GM12875 (cell line): ENCODE measurements at regions not wholly inside any gene's neighbourhood (a gene's known extent, or its start where the extent isn't known, plus 50 kb on each side); places are given as distances from the start of the nearest gene placed in this dataset.

Experiments
- H3K4me3 ChIP-seq: one replicate; pipeline ENCODE4 v1.5.1; 2011; ENCODE audit warnings: low read depth, low read length, control low read depth
- CTCF ChIP-seq: IDR thresholded peaks from 2 replicates; pipeline ENCODE4 v1.5.1; 2011; ENCODE audit warnings: low read depth, mild to moderate bottlenecking, control low read depth, inconsistent platforms, low read length, moderate library complexity, borderline replicate concordance; ENCODE audit not compliant: insufficient read depth

DNA sequence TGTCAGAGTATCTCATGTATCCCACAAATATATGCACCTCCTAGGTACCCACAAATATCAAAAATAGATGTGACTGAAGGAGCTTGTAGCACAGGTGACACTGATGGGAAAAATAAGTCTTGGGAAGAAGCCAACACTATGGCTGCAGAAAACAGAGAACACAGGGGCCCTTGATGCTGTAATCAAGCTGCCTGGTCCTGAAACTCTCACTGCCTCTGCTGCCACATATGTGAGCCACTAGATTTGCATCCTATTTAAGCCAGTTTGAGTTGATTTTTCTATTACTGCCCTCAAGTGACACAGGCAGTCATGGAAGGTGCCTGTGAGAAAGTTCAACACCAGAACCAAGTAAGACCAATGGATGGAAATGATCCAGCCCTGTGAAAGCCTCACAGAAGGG lies 720.8 kb downstream of the UQCRFS1 start:
- no peak overlapping the region for H3K4me3 ChIP-seq
- TF ChIP-seq CTCF, result no peak

DNA sequence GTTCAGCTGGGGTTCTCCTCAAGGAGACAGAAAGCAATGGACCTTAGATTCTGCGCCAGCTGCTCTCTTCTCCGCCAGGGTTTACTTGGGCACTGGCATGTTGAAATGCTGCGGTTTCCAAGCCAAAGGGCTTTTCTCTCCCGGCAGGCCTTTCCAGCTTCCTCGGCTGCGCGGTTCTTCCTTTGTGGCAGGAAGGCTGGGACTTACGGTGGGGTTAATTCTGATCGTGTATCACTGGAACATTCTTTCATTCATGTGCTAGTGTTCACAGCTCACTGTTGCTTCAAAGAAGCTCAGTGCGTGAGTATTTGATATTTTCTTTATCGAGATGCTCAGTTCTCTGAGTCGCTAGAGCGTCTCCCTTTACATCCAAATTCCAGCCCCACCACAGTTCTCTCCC lies 723.2 kb downstream of the UQCRFS1 start:
- TF ChIP-seq CTCF, result no peak
- H3K4me3 ChIP-seq, result no peak overlapping the region

DNA sequence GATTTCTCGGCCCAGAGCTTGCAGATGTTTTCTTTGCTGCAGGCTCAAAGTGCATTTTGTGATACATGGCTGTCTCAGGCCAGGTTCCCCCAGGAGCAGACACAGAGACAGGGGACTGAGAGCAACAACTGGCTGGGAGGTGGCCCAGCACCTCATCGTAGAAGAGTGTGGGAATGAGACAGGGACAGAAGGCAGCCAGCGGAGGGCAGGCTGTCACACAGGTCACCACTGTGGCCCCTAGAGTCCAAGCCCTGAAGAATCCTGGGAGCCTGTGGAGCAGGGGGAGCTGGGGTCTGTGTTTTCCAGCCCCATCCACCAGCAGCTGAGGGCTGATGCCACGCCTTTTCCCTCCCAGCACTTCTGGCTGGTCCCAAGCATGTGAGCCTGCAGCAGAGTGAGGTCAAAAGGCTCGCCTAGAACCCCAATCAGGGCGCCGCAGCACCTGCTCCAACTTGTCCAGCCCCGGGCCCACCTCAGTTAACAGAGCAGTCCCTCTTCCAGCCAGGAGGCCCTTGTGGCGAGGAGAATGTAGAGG lies 723.8 kb downstream of the UQCRFS1 start:
- no peak for TF ChIP-seq CTCF
- no peak overlapping the region for H3K4me3 ChIP-seq

DNA sequence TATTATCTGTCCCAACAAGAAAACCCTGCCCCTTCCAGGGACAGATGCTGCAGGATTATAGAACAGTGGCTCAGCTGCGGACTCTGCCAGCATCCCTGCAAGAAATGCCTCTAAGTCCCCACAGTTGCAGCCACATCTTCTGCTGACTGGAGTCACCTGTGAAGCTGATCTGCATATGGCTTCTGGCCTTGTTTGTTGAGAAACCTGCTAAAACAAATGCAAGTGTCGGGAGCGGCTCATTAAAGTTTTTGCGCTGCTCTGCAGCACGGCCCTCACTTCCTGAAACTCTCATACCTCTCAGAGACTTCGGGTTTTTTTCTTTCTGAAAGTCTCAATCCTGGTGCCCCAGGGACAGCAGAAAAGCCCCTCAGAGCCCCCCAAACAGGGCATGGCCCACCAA lies 725.0 kb downstream of the UQCRFS1 start:
- no peak overlapping the region for H3K4me3 ChIP-seq
- no peak for TF ChIP-seq CTCF

DNA sequence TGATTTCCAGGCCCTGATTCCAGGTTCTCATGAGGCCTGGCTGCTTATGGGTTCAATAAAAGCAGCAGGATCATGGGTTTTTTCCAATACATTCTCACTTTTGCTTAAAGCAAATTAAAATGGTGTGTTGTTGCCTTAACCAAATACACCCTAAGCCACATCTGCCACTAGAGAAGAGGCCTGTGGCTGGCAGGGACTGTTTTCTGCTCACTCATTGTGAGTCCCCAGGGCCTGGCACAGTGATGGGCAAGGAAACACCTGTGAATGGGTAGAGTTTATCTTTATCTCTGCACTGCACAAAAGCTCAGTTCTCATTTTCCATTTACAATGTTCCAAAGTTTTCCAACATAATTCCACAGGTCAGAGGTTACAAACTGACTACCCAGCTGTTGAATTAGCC lies 726.0 kb downstream of the UQCRFS1 start:
- no peak for TF ChIP-seq CTCF
- no peak overlapping the region for H3K4me3 ChIP-seq

GRCh38 chr19:28486473-28486872 lies 726.5 kb downstream of the UQCRFS1 start:
- no peak for TF ChIP-seq CTCF
- no peak overlapping the region for H3K4me3 ChIP-seq

GRCh38 chr19:28485292-28485691 lies 727.7 kb downstream of the UQCRFS1 start:
- no peak for TF ChIP-seq CTCF
- H3K4me3 ChIP-seq, result no peak overlapping the region
